HepG2 (cell line): ENCODE measurements at regions not wholly inside any gene's neighbourhood (a gene's known extent, or its start where the extent isn't known, plus 50 kb on each side); places are given as distances from the start of the nearest gene placed in this dataset.

ENCODE experiments used
- ATAC-seq: fragments of 200-7000 bp; cut with Tn5 transposase; 3 replicates; pipeline ENCODE4 v1.9.1; 2020; ENCODE audit warnings: mild to moderate bottlenecking, moderate library complexity
- BruUV-seq: library from RNA; stranded (reverse); fragments of 400-500 nt; replicated peaks from 2 replicates; lab custom pipeline; 2021; lab: Mats Ljungman, UMichigan
- CTCF ChIA-PET: fragments of 300-600 bp; formaldehyde crosslinking; extraction: SDS; loops from one replicate; lab custom pipeline; 2021; ENCODE audit warnings: low total read pairs, inconsistent platforms, low intra/inter-chr PET ratio; lab: Yijun Ruan, JAX
- POLR2A ChIA-PET: fragments of 350-600 bp; sonication (Branson Sonifier 250); formaldehyde crosslinking; loops from one replicate; lab custom pipeline; 2020; ENCODE audit warnings: antibody characterized with exemption, inconsistent platforms; lab: Yijun Ruan, JAX
- DNase-seq: peaks from one replicate; pipeline ENCODE4 v3.0.0-alpha.2; 2015; ENCODE audit warnings: low spot score
- FAIRE-seq: peaks from 3 replicates; lab custom pipeline; 2011; peaks lifted over from hg19 to GRCh38; lab: Jason Lieb, UNC
- H2AFZ ChIP-seq: one replicate; pipeline ENCODE4 v1.6.1; 2011; ENCODE audit warnings: low read length, inconsistent platforms
- H3K27ac ChIP-seq: fragments of 300-600 bp; 3 replicates; pipeline ENCODE4 v1.8.0; 2011; ENCODE audit warnings: mixed run types, mild to moderate bottlenecking, mixed read lengths, low read length, inconsistent platforms; ENCODE audit not compliant: insufficient read depth; ENCODE audit errors: extremely low read length
- H3K27me3 ChIP-seq, 2 experiments: fragments of 200-600 bp in 1 of 2; 2 replicates in 1 of 2; 3 replicates in 1 of 2; pipeline versions ENCODE4 v1.6.0 to v1.8.0; 2011; ENCODE audit warnings: low read length in 2 of 2, mild to moderate bottlenecking in 2 of 2, moderate library complexity in 2 of 2, inconsistent platforms in 1 of 2; ENCODE audit not compliant: insufficient read depth in 2 of 2, control insufficient read depth in 1 of 2
- H3K36me3 ChIP-seq, 2 experiments: fragments of 200-600 bp in 1 of 2; replicated peaks in 1 of 2; 2 replicates in 1 of 2; 3 replicates in 1 of 2; pipeline versions ENCODE4 v1.5.1 to v1.8.0; 2011; ENCODE audit warnings: low read length in 2 of 2, inconsistent platforms in 1 of 2; ENCODE audit not compliant: insufficient read depth in 2 of 2, control insufficient read depth in 1 of 2
- H3K4me1 ChIP-seq: 2 replicates; pipeline ENCODE4 v1.5.1; 2012; ENCODE audit warnings: low read length, inconsistent platforms; ENCODE audit not compliant: insufficient read depth
- H3K4me2 ChIP-seq: 2 replicates; pipeline ENCODE4 v1.6.0; 2011; ENCODE audit warnings: low read depth, low read length, inconsistent platforms
- H3K4me3 ChIP-seq, 3 experiments: fragments of 200-600 bp in 1 of 3; sonication (generic), shearing (Covaris generic) in 1 of 3; replicated peaks in 1 of 3; 2 replicates each; pipeline ENCODE4 v1.5.1; 2011 to 2016; ENCODE audit warnings: low read length in 3 of 3, inconsistent platforms in 2 of 3, low read depth in 2 of 3, mild to moderate bottlenecking in 2 of 3, control low read depth in 1 of 3, mixed read lengths in 1 of 3; ENCODE audit not compliant: insufficient read depth in 1 of 3
- H3K79me2 ChIP-seq: one replicate; pipeline ENCODE4 v1.6.1; 2011; ENCODE audit warnings: low read length, inconsistent platforms; ENCODE audit not compliant: insufficient read depth
- H3K9ac ChIP-seq: 2 replicates; pipeline ENCODE4 v1.6.0; 2011; ENCODE audit warnings: mild to moderate bottlenecking, low read depth, low read length, inconsistent platforms; ENCODE audit not compliant: insufficient read depth
- H3K9me3 ChIP-seq: 2 replicates; pipeline ENCODE4 v1.5.1; 2012; ENCODE audit warnings: mild to moderate bottlenecking, low read length
- H4K20me1 ChIP-seq: 2 replicates; pipeline ENCODE4 v1.6.0; 2011; ENCODE audit warnings: inconsistent platforms, mild to moderate bottlenecking, low read length, moderate library complexity; ENCODE audit not compliant: insufficient read depth
- HOMEZ ChIP-seq: IDR thresholded peaks from 2 replicates; pipeline ENCODE4 v1.6.1; 2016; ENCODE audit warnings: low read depth
- KDM4B ChIP-seq: sonication (generic); formaldehyde crosslinking; IDR thresholded peaks from 2 replicates; pipeline ENCODE4 v1.4.0; 2020; ENCODE audit warnings: missing genetic modification reagents
- MBD4 ChIP-seq: IDR thresholded peaks from 2 replicates; pipeline ENCODE4 v1.6.1; 2012; ENCODE audit warnings: low read length, inconsistent platforms, borderline replicate concordance
- SCMH1 ChIP-seq: sonication (generic); formaldehyde crosslinking; IDR thresholded peaks from 2 replicates; pipeline ENCODE4 v1.9.0; 2021; ENCODE audit warnings: missing genetic modification reagents, mild to moderate bottlenecking, borderline replicate concordance
- THAP7 ChIP-seq: sonication (generic); formaldehyde crosslinking; IDR thresholded peaks from 2 replicates; pipeline ENCODE4 v1.8.1; 2023; ENCODE audit warnings: mild to moderate bottlenecking, missing genetic modification reagents
- ZBTB34 ChIP-seq: sonication (generic); formaldehyde crosslinking; IDR thresholded peaks from 2 replicates; pipeline ENCODE4 v1.8.0; 2022; ENCODE audit warnings: mild to moderate bottlenecking, missing genetic modification reagents
- ZFAT ChIP-seq: sonication (generic); formaldehyde crosslinking; conservative IDR thresholded peaks from 2 replicates; pipeline ENCODE4 v1.8.1; 2023; ENCODE audit warnings: missing genetic modification reagents, inconsistent platforms
- ZNF780A ChIP-seq: sonication (generic); formaldehyde crosslinking; IDR thresholded peaks from 2 replicates; pipeline ENCODE4 v1.8.0; 2022; ENCODE audit warnings: mild to moderate bottlenecking, missing genetic modification reagents, moderate library complexity
- WGBS: methylation state at CpG from one replicate; pipeline ENCODE4 v1.1.6; 2017; ENCODE audit warnings: low lambda C conversion rate; 5-methylcytosine and 5-hydroxymethylcytosine counted together
- in situ Hi-C: cut with HindIII; loops from 2 replicates; pipeline ENCODE4 v1.10.0; 2017; ENCODE audit warnings: low pct_unique_long_range_greater_than_20kb; ENCODE audit not compliant: extremely low pct_ligation_motif_present
- intact Hi-C: fragments of 100-400 bp; cut with micrococcal nuclease; formaldehyde crosslinking; loops from one replicate; pipeline ENCODE4 v1.10.0; 2022; ENCODE audit not compliant: unreplicated experiment

GRCh38 chr5:105617436-105618215, 2053.1 kb downstream of the EFNA5 start:
- TF ChIP-seq HOMEZ (CRISPR knock-in tag): no peak
- no peak for TF ChIP-seq THAP7 (CRISPR knock-in tag)
- TF ChIP-seq MBD4: no peak
- TF ChIP-seq KDM4B: no peak
- TF ChIP-seq SCMH1: no peak
- no peak for TF ChIP-seq ZFAT
- TF ChIP-seq ZBTB34 (CRISPR knock-in tag): no peak
- TF ChIP-seq ZNF780A (CRISPR knock-in tag): no peak
- WGBS: 0% methylated on average over 2 of the region's 2 CpGs
- Histone ChIP-seq H3K27me3 (no peaks in the 10 kb centered on the region), H3K36me3 (no peaks in the 10 kb centered on the region), H3K9ac (no peak overlapping the region), H3K4me2 (no peak overlapping the region), H3K27ac (no peak overlapping the region), H3K79me2 (no peaks in the 10 kb centered on the region), H2AFZ (no peak overlapping the region), H4K20me1 (no peaks in the 10 kb centered on the region), H3K4me1 (no peaks in the 10 kb centered on the region), H3K9me3 (no peaks in the 10 kb centered on the region), H3K4me3 (no peak overlapping the region)
- BruUV-seq: no TSS peak
- FAIRE-seq (no peak), ATAC-seq (no peak), DNase-seq (no peak)
- CTCF ChIA-PET: no interaction called here
- intact Hi-C loops (no loop called here), in situ Hi-C loops (no loop called here)
- POLR2A ChIA-PET: no interaction called here
